Activated CD8-positive, alpha-beta memory T cell treated with anti-CD3 and anti-CD28 coated beads for 24 hours (primary cell): ENCODE measurements at regions not wholly inside any gene's neighbourhood (a gene's known extent, or its start where the extent isn't known, plus 50 kb on each side); places are given as distances from the start of the nearest gene placed in this dataset.

Experiments used
- DNase-seq: peaks from one replicate; pipeline ENCODE4 v3.0.0-alpha.2; 2020

DNA sequence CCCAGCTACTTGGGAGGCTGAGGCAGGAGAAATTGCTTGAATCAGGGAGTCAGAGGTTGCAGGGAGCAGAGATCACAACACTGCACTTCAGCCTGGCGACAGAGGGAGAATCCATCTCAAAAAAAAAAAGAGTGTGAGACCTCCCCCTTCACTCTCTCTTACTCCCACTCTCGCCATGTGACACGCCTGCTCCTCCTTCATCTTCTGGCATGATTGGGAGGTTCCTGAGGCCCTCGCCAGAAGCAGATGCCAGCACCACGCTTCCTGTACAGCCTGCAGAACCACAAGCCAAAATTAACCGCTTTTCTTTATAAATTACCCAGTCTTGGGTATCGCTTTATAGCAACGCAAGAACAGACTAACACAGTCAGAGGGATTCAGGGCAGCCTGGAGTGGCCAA is 66.3 kb upstream of the CREB1 start:
- no peak for DNase-seq

DNA sequence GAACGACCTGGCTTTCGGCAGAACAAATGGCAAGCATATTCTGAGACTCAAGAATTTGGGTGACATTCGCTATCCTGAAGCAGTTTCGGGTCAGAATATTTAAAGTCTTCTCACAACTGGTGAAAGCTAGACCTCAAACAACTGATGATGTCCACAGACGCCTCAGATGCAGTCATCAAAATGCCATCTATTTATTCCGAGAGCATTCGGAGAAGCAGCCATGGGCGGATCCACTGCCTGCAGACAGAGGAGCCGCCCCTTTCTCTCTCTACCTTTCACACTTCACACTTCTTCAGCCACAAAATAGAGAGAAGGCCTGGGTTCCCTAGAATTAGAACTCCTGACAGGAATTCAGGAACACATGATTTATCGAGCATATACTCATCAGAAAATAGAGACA is 65.8 kb upstream of the CREB1 start:
- DNase-seq: no peak

DNA sequence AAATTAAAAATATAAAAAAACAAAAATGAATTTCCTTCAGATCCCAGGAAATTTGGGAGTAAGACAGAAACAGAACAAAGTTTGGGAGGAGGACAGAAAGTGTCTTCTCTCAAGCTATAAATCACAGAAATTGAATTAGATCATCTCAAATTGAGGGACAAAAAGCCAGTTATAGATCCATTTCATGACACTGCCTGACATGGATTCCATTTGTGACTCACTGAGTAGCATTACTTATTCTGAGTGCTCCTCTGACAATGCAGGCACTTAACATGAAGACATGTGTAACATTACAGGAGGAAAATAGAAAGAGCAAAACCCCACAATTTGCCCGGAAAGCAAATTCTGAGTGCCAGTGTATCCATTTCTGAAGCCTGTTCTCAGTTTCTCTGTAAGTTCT is 63.9 kb upstream of the CREB1 start:
- DNase-seq: no peak

DNA sequence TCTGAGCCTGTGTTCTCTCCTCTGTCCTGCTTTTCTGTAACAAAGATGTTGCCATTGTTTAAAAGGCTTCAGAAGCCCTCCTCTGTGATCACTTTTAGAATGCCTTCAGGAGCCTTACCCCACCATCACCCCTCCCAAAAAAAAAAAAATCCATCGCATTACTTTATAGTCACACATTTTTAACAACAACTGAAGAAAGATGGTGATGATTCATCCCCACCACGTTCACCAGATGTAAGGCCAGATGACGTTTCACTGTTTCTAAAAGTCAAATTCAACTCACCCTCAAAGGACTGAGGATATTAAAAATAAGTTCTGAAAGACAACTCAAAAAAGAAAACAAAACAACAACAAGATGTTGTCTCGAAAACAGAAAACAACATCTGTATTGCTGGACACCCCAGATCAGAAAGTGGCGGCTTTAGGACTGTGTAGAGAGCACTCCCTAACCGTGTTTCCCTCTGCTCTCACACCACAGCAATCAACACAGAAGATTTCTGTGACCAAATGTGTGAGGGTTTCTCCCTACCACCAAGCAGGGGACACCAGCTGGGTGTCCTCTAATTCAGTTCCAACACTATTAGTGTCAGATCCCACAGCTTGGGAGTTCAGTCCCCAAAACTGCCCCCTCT is 61.9 kb upstream of the CREB1 start:
- DNase-seq: no peak

DNA sequence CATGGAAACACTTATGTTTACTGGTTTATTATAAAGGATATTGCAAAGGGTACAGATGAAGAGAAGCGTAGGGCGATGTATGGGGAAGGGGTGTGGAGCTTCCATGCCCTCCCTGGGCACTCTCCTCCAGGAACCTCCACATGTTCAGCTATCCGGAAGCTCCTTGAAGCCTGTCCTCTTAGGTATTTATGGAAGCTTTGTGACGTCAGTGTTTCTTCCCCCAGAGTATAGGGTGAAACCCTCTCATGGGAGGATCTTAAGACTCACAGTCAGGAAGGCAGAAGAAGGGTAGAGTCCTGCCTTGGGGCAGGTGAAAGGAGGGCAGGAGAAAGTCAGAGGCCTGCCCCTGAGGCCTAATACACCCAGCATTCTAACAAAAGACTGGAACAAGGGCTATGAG is 61.3 kb upstream of the CREB1 start:
- no peak for DNase-seq

DNA sequence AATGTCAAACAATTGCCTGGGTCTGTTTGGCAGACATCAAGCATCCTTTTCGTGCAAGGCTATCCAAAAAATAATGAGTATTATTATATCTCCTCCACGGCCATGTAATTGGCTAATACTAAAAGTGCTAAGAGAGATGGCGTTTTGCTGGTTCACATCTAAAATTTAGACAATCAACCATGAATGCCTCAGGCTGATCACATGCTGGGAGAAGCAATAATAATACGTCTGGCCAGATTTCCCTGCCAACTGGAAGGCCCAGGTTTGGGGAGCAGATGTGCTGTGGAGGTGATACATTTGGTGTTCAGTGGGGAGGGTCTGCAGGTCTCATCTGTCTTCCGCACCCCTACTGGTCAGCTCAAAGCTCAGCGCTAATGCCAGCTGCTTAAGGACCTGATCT is 60.3 kb upstream of the CREB1 start:
- DNase-seq: no peak

DNA sequence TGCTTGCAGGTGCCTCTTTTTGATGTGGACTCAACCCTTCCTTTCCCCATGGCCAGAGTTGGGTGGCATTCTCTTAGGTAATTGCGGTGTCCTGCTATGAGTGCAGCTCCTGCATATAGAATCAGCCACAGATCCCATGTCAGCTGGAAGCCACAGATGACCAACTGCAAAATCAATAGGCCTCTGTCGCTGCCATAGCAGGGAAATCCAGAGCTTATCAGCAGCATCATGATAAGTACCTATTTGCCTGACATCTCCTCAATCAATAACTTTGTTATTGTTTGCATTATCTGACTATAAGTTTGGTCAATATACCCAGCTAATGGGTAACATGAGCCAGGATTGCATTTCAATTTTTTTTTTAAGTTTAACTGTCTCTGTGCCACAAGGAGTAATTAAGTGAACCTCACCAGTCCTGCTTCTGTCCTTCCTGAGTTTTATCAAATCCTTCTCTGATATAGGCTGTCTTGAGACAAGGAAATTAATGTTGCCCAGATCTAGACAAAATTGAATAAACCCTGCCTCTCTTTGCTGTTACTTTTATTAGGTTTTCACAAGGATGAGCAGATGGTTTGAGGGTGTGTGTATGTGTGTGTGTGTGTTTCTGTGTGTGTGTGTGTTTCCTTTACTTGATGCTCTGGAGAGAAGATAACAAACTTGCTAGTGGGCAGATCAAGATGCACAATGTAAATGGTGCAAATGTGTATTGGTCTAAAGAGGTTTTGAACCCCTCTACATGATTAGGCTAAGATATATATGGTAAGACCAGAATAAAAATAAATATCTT is 59.6 kb upstream of the CREB1 start:
- DNase-seq: no peak

DNA sequence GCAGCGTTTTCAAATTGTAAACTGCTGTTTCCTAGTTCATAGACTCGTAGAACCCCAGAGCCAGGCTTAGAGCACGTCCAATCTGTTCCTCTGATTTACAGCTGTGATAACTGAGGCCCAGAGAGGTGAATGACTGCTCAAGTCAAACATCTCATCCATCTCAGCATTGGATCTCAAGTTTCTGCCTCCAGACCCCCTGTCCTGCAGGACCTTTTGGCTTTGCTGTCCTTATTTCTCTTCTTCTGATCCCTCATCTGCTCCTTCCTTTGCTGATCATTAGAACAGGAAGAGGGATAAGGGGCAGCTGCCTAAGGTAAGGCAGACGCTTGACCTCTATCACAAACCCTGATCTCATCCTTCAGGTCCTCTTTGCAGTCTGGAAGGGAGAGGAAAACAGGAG is 58.5 kb upstream of the CREB1 start:
- DNase-seq: no peak

DNA sequence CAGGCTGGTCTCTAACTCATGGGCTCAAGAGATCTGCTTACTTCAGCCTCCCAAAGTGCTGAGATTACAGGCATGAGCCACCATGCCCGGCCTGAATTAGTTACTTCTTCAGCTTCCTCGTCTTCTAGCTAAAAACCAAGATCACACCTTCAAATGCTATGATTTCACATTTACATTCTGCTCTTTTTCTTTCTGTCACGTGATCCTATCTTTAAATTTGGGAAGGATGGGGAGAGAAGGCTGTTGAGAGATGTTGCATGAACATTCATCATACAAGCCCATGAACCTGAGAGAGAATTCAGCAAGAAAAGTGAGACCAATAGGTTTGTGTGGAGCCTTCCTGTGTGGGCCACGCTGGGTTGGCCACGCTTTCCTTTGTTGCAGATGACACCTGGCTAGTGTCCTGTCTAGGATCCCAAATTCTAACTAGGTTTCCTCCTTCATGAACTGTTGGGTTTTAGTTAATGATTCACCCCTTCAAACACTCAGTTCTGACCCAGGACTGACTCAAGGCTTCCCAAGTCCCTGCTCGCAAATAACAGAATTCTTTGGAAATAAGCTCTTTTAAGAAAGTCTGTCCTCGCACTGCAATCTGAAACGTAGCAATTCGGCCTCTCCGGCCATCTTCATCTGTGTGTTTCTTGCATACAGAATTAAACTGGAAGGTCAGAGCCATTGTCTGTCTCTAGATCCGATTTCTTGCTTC is 57.3 kb upstream of the CREB1 start:
- DNase-seq: no peak

DNA sequence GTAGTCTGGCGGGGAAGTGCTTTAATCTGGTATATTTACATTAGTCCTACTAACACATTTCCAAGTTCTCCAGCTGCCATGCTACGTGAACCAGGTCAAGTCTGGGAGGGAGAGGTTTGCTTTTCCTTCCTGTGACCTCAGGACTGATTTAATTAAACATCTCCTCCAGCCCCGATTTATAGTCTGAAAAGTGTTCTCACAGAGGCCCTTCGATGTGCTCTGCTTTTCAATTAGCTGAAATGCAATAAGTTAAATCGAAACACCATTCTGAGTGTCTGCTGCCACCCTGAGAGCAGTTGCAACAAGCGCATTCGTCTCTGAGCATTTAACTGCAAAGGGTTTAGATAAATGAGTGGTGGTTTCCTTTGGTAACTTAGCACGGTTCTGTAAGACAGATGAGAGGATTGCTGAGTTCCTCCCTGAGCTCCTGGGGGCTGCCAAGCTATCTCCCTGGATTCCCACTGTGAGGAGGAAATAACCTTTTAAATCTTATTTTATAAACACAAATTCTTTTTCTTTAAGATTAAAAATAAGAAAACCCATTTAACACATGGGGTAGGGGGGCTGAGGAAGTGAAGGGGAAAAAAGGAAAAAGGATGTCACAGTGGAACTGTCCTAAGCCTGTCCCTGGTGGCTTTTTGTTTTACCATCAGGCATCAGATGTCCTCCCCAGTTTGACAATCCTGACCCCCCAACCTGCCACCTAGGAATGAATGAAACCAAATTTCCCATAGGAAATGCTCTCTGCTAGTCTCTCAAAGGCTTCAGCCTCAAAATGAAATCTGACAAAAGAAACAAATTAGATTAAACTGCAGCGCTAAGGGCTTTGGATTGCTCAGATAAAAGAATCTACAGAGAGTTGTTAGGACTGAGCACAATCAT is 56.5 kb upstream of the CREB1 start:
- no peak for DNase-seq

DNA sequence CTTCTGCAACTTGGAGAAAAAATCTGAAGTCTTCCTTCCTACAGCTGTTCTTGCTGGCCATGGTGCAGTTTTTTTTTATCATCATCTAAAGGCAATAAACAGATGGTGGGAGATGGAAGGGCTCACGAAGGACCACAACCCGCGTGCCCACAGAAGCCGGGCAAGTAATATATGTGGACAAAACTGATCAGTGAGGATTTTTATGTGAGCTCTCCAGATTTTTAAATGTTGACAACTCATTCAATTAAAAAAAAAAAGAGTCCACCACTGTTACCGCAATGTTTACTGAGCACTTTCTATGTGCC is 55.9 kb upstream of the CREB1 start:
- no peak for DNase-seq

DNA sequence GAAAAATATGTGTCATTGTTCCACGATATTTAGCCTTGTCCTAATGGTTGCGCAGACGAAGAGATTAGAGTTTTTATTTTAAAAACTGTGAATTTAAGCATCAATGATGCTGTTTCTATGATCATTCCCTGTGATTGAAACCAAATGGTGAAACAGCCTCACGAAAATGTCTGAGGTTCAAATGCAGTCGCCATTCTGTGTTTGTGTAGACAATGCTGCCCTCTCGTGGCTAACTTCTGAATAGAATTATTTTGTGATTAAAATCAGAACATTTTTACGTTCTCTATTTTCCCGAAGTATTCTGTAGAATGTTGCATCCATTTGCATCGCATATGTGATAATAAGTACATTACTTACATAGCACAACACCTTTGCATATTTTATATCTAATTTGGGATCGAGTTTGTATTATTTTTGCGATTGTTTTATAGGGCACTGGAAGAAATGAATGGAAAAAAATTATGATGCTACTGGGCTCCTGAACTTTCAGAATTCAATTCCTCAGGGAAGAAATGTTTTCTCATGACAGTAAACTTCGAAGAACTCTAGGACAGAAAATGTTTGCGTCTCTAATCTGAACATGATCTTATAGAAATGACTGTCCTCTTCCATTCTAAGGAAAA is 54.8 kb upstream of the CREB1 start:
- DNase-seq: no peak

DNA sequence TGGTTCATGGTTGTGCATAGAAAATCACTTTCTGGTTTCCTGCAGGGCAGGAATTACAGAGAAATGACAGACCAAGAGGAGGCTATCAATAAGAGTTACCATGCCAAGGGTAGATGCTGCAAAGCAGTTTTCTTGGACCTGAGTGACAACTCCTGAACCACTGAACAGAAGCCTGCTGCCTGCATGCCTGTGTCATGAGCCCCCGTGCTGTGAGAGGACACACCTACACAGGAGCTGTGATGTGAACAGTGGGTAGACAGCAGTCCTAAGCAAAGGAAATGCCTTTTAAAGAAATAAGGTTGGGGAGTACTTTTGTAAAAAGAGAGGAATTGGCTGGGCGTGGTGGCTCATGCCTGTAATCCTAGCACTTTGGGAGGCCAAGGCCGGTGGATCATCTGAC is 54.2 kb upstream of the CREB1 start:
- DNase-seq: no peak

DNA sequence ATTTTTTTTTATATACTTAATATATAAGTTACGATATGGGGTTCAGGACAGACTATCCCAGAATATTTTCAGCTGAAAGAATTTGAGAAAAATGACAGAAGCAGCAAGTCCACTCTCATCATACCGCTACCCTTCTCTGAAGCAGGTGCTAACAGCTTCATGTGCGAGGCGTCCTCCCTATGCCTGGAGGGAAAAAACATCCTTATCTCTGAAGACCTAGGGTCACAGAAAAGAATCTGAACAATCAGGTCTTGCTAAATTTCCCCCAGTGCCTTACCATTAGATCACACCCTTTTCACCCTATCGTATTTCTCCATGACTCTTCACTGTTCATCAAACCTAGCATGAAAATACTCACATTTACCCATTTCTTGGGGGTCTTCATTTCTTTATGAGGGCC is 51.9 kb upstream of the CREB1 start:
- no peak for DNase-seq

DNA sequence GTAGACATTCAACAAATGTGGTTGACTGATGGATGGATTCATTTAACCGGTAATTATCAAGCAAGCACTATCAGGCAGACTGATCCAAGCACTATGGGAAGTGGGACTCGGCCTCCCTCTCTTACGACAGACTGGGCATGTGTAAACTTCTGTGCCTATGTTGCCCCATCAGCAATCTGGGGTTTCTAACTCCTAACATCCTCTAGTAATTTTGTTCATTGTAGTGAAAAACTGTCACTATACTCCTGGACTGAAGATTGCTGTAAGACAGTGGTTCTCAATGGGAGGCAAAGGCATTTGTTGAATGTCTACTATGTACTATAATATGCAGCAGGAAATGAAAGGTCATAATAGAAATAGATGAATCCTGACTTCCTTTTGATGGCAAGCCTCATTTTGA is 51.2 kb upstream of the CREB1 start:
- DNase-seq: no peak

DNA sequence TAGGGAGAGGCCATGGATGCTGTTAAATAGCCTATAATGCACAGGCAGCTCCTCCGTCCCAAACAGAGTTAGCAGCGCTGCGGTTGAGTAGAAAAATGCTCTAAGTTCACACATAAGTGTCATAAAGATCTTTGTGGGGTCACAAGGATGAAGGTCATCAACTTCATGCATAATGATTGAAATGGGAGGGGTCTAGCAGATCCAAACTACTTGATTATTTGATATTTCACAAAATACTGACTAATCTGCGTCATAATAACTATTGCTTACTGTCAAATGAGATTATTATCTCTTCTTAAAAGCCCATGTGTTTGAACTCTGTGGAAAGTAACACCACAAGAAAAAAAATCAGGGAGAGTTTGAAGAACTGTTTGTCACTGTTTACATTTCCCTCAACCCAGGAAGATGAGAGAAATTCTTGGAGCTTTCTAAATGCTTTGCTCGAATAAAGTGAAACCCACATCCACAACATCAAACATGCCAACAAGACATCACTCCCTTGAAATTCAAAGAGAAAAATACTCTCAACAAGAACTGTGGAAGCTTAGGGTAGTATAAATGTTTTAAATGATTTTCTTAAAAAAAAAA is 50.5 kb upstream of the CREB1 start:
- DNase-seq: no peak
